NCI-H345 treated with DMSO at 0.1 percent for 48 hours (cell line): ENCODE measurements at regions not wholly inside any gene's neighbourhood (a gene's known extent, or its start where the extent isn't known, plus 50 kb on each side); places are given as distances from the start of the nearest gene placed in this dataset.

ENCODE experiments used
- DNase-seq: peaks from one replicate; lab custom pipeline; 2025; ENCODE audit not compliant: unreplicated experiment; lab: John Stamatoyannopoulos, UW

DNA sequence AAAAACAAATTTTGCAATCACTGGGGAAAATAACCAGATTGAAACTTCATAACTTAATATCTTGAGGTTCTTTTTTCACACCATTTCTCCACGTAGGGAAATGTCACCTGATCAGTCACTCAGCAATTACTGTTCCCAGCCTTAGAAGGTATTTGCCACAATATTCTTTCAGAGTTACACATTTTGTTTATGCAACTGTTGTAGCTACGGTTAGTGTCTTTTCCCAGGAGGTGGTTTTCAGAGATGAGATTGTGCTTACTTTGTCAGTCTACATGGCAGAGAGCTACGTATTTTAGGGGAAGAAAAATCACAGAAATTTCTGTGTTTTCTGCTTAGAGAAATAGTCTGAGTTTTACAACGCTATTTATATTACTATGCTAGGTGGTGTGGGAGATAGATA, 792.8 kb upstream of the B3GALT2 start:
- no peak for DNase-seq

DNA sequence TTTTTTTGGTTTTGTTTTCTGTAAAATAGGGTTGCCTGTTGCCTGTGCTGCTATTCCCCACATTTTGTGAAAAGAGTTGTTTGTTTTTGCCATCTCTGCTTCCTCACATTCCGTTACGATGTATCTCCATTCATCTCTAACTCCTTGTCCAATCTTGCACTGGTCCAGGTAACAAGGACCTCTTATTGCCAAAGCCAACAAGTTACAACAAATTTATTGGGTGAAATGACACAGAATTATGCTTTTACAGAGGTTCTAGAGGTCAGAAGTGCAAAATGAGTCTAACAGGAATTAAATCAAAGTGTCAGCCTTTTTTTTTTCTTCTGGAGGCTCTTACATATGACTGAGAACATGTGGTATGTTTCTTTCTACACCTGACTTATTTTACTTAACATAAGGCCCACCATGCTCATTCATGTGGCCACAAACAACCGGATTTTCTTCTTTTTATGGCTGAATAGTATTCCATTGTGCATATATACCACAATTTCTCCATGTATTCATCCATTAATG, 787.9 kb upstream of the B3GALT2 start:
- no peak for DNase-seq

DNA sequence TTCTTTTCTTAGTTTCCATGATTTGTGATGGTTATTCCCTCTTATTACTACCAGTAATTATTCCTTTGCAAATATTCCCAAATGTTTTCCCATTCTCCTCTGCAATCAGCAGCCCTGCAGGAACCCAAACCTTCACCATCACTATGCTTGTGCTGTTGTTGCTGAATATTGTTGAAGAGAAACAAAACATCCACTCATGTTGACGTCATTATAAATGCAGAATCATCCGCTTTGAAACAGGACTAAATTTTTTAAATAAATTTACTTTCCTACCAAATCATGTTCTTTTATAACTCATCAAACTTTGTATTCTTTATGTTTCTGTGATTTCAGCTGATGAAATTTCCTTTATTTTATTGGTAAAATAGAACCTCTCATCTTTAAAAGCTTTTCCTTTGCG, 787.0 kb upstream of the B3GALT2 start:
- DNase-seq: no peak

- DNase-seq: no peak
These were observed 785.2 kb upstream of the B3GALT2 start for GRCh38 chr1:193971595-193971994.

DNA sequence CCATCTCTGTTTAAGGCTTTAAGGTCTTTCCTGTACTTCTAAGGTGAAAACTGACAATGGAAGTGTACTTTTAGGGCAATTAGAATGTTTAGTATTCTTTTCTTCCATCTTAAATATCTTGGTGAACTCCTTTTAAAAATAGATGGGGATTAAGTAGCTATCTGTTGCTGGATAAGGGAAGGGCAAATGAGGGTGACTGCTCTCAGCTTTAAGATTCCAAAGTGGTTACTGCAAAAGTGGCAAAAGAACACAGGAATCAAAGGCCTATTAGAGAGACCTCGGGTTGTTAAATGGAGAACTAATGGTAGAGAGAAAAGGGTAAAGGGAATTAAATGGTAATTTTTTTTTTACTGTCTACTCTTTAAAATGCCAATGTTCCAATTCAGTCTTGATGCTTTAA, 774.1 kb upstream of the B3GALT2 start:
- DNase-seq: no peak

- no peak for DNase-seq
These were observed 773.6 kb upstream of the B3GALT2 start for GRCh38 chr1:193960040-193960439.

DNA sequence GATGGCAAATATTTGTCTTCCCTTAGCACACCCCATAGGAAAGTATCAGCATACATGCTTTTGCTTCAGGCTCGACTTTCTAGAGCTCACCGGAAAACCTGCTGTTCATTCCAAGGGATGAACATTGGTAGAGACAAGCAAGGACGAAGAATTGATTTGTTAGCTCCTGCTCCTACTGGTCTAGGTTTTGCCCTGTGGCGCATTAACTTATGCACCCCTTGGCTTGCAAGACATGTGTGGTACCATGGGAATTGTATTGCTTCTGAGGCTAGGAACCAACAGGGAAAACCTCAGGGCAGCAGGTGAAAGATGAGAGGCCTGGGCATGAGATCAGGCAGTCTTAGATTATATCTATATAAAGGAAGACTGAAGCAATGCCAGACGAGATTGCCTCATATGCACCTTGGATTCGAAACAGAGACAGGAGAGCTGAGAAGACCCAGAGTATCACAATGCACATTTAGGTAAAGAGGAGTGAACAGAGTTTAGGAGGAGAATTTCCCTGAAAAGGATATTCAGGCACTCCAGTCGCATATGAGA, 771.2 kb upstream of the B3GALT2 start:
- DNase-seq: no peak

DNA sequence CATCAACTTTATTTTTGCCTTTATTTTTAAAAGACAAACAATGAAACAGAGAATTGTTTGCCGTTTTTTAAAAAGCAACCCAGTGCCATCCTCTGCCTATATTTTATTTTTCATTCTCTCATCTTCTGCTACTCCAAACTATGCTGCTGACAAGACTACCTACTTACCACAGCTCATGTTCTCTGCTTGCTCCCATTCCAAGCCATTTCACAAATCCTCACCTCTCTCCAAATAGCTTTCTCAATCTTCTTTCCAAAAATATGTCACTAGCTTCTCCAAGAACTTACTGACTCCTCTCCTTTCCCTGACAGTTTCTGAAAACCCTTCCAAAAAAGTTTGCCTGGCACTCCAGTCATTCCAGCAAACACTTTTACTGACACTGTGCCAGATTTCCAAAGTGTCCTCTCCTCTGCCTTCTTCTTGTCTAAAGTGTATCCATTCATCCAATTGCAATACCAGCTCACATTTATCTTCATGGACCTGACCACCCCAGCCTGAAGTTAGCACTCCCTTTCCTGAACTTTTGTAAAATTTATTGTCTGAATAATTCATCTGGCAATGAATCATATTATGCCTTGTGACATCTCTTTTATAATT, 766.5 kb upstream of the B3GALT2 start:
- DNase-seq: no peak

- no peak for DNase-seq
These were observed 765.6 kb upstream of the B3GALT2 start for GRCh38 chr1:193951984-193952383.

GRCh38 chr1:193944454-193944853, 758.0 kb upstream of the B3GALT2 start:
- DNase-seq: no peak

DNA sequence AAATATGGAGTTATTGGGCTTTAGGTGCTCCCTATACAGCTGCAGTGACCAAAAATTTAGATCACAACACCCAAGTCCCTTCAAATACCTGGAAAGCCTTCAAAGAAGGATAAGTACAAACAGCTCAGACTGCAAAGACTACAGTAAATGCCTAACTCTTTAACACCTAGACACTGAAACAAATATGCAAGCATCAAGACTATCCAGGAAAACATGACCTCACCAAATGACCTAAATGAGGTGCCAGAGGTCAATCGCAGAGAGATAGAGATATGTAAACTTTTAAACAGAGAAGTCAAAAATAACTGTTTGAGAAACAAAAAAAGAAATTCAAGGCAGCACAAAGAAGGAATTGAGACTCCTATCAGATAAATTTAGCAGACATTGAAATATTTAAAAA, 753.8 kb upstream of the B3GALT2 start:
- no peak for DNase-seq

DNA sequence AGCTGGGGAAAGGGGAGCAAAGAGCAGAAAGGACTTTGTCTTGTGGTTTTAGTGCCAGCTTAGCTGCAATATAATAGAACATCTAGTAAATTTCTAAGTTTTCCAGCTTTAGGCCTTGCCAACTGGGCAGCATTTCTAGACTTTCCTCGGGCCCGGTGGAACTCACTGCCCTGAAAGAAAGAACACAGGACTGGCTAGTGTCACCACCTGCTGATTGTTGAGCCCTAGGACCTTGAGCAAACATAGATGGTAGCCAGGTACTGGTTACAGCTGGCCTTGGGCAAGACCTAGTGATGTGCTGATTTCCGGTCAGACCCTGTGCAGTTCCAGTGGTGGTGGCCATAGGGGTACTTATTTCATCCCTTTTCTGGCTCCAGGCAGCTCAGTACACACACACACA, 753.2 kb upstream of the B3GALT2 start:
- DNase-seq: no peak

GRCh38 chr1:193937308-193937707, 750.9 kb upstream of the B3GALT2 start:
- no peak for DNase-seq

GRCh38 chr1:193932979-193933378, 746.6 kb upstream of the B3GALT2 start:
- DNase-seq: no peak

GRCh38 chr1:193931356-193931755, 744.9 kb upstream of the B3GALT2 start:
- no peak for DNase-seq

GRCh38 chr1:193929374-193930033, 743.1 kb upstream of the B3GALT2 start:
- no peak for DNase-seq

- no peak for DNase-seq
These were observed 741.1 kb upstream of the B3GALT2 start for GRCh38 chr1:193927550-193927949.

DNA sequence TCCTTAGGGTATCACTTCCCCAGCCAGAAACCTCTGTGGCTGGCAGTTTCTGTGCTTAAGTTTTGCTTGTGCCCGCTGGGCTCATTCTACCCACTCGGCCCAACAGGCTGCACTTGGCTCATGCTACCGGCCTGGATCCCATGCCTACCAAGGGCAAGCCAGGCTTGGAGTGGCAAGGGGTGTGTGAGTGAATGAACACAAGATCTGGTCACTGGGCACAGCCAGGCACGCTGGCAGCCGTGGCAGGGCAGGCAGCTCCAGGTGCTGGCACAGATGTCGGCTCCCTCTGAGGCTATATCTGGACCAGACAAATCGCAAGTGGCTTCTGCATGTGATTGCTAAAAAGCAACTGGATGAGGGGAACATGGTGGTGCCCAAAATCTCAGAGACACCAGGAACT, 740.5 kb upstream of the B3GALT2 start:
- no peak for DNase-seq

DNA sequence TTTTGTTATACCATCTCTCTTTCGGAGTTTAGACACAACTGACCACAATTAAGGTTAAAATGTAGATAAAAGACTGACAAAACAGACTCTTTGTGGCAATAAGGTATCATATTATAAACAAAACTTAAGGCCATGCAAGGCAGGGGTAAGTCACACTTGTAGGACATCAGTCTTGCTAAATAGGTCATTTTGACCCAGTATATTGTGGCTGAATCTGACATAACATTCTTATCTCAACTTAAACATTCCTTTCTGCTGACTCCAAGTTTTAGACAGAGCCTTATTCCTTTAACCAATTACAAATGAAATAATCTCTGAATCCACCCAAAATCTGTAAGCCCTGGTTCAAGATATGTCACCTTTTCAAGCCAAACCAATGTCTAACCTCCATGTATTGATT, 733.4 kb upstream of the B3GALT2 start:
- DNase-seq: no peak

- DNase-seq: no peak
These were observed 730.0 kb upstream of the B3GALT2 start for GRCh38 chr1:193916452-193916851.

- DNase-seq: no peak
These were observed 728.5 kb upstream of the B3GALT2 start for GRCh38 chr1:193914871-193915270.

GRCh38 chr1:193909406-193910082, 723.1 kb upstream of the B3GALT2 start:
- DNase-seq: no peak
